GM18873 (cell line): ENCODE measurements at regions not wholly inside any gene's neighbourhood (a gene's known extent, or its start where the extent isn't known, plus 50 kb on each side); places are given as distances from the start of the nearest gene placed in this dataset.

Source experiments
- ATAC-seq: cut with Tn5 transposase; IDR thresholded peaks from one replicate; pipeline ENCODE4 v1.9.1; 2021; ENCODE audit warnings: mild to moderate bottlenecking, moderate library complexity, moderate number of reproducible peaks; ENCODE audit not compliant: unreplicated experiment, low FRiP score

GRCh38 chr15:100703032-100703578 lies 100.7 kb downstream of the ASB7 start:
- ATAC-seq: peak; percentile 97

- ATAC-seq: no peak
These were observed 101.3 kb downstream of the ASB7 start for GRCh38 chr15:100703671-100704070.

- ATAC-seq: no peak
These were observed 102.1 kb downstream of the ASB7 start for GRCh38 chr15:100704281-100705055.

- ATAC-seq: no peak
These were observed 102.7 kb downstream of the ASB7 start for GRCh38 chr15:100705065-100705464.

GRCh38 chr15:100705841-100706240 lies 103.5 kb downstream of the ASB7 start:
- ATAC-seq: no peak

- no peak for ATAC-seq
These were observed 104.8 kb downstream of the ASB7 start for GRCh38 chr15:100707229-100707628.

GRCh38 chr15:100708916-100709315 lies 106.5 kb downstream of the ASB7 start:
- no peak for ATAC-seq

- ATAC-seq: no peak
These were observed 107.8 kb downstream of the ASB7 start for GRCh38 chr15:100710222-100710621.

- ATAC-seq: no peak
These were observed 108.5 kb downstream of the ASB7 start for GRCh38 chr15:100710744-100711515.

GRCh38 chr15:100711516-100712021 lies 109.2 kb downstream of the ASB7 start:
- no peak for ATAC-seq

GRCh38 chr15:100712226-100712625 lies 109.8 kb downstream of the ASB7 start:
- ATAC-seq: no peak

- no peak for ATAC-seq
These were observed 110.9 kb downstream of the ASB7 start for GRCh38 chr15:100713163-100713867.

GRCh38 chr15:100714034-100714748 lies 111.8 kb downstream of the ASB7 start:
- ATAC-seq: no peak

- no peak for ATAC-seq
These were observed 112.5 kb downstream of the ASB7 start for GRCh38 chr15:100714749-100715342.

GRCh38 chr15:100715571-100716455 lies 113.4 kb downstream of the ASB7 start:
- no peak for ATAC-seq

- no peak for ATAC-seq
These were observed 114.2 kb downstream of the ASB7 start for GRCh38 chr15:100716456-100717085.

GRCh38 chr15:100717596-100717995 lies 115.2 kb downstream of the ASB7 start:
- no peak for ATAC-seq
